ENCODE measurements at regions not wholly inside any gene's neighbourhood (a gene's known extent, or its start where the extent isn't known, plus 50 kb on each side); places are given as distances from the start of the nearest gene placed in this dataset.

DNA sequence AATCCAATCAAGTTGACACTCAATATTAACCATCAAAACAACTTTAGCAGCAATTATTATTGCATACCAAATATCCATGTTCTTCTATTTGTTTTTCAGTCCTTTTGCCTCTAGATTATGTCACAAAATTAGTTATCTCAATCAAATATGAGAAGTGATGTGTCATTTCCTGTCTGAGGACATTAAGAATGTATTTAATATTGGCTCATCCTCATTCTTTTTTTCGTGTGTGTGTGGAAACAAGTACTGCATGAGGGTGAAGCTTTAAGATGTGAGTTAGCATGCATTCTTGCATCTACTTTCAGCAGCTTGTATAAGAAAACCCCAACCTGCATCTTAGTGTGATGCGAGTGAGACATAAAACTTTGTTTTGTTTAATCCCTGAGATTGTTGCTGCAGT, 301.4 kb downstream of the GRIA2 start:
- TF ChIP-seq CTCF (conservative IDR thresholded peaks at IDR 0.05 in 1 of 2, IDR thresholded peaks at IDR 0.05 in 1 of 2; ENCODE audit: extremely low read depth in 1 of 2, insufficient read depth in 1 of 2, low read depth in 1 of 2, low read length in 2 of 2) = no peak
- no peak for TF ChIP-seq EZH2 (IDR thresholded peaks at IDR 0.05; ENCODE audit: borderline replicate concordance, low read length)

Measured in mammary epithelial cell (primary cell).